ENCODE measurements at regions not wholly inside any gene's neighbourhood (a gene's known extent, or its start where the extent isn't known, plus 50 kb on each side); places are given as distances from the start of the nearest gene placed in this dataset.

- no peak for TF ChIP-seq AR (CRISPR knock-in tag; IDR thresholded peaks at IDR 0.05)
- TF ChIP-seq NFYB (CRISPR knock-in tag; conservative IDR thresholded peaks at IDR 0.05; ENCODE audit: low read depth) = no peak
- TF ChIP-seq SMAD3 (CRISPR knock-in tag; IDR thresholded peaks at IDR 0.05; ENCODE audit: borderline replicate concordance) = no peak
- TF ChIP-seq JUN (CRISPR knock-in tag; IDR thresholded peaks at IDR 0.05) = no peak
- TF ChIP-seq NR3C1 (CRISPR knock-in tag; conservative IDR thresholded peaks at IDR 0.05; ENCODE audit: low read depth) = no peak
- TF ChIP-seq RORB (CRISPR knock-in tag; IDR thresholded peaks at IDR 0.05) = no peak
- TF ChIP-seq ZNF138 (CRISPR knock-in tag; conservative IDR thresholded peaks at IDR 0.05) = no peak
- TF ChIP-seq GABPB1 (CRISPR knock-in tag; IDR thresholded peaks at IDR 0.05) = no peak
- no peak for TF ChIP-seq USF2 (CRISPR knock-in tag; IDR thresholded peaks at IDR 0.05)
- no peak for TF ChIP-seq ETV6 (CRISPR knock-in tag; IDR thresholded peaks at IDR 0.05)
- TF ChIP-seq ATF2 (CRISPR knock-in tag; IDR thresholded peaks at IDR 0.05; ENCODE audit: borderline replicate concordance, low read depth) = no peak
Observed at GRCh38 chr7:130932667-130933432, 198.8 kb upstream of the KLF14 start (continued).

GRCh38 chr7:130933919-130934318, 199.9 kb upstream of the KLF14 start:
- POLR2A ChIA-PET = no interaction called here
- ATAC-seq (no peak), DNase-seq (ENCODE audit: low spot score) (no peak)
- CTCF ChIA-PET = no interaction called here
- H3K27me3 Mint-ChIP-seq (ENCODE audit: low read depth) = no peaks in the 10 kb centered on the region
- H3K36me3 Mint-ChIP-seq = no peaks in the 10 kb centered on the region
- no peak overlapping the region for H3K4me3 Mint-ChIP-seq
- H3K4me1 Mint-ChIP-seq = peaks cover 3% of the 10 kb centered on the region
- H3K9me3 Mint-ChIP-seq = no peaks in the 10 kb centered on the region
- H3K27ac Mint-ChIP-seq = no peak overlapping the region
- TF ChIP-seq ATF6 (CRISPR knock-in tag; IDR thresholded peaks at IDR 0.05) (no peak), USF2 (CRISPR knock-in tag; IDR thresholded peaks at IDR 0.05) (no peak), ZBTB43 (CRISPR knock-in tag; IDR thresholded peaks at IDR 0.05) (no peak), ZNF423 (CRISPR knock-in tag; IDR thresholded peaks at IDR 0.05) (no peak), NFYB (CRISPR knock-in tag; conservative IDR thresholded peaks at IDR 0.05; ENCODE audit: low read depth) (no peak), ZMAT4 (CRISPR knock-in tag; IDR thresholded peaks at IDR 0.05) (no peak), NFE2L1 (CRISPR knock-in tag; IDR thresholded peaks at IDR 0.05) (no peak), MXD4 (CRISPR knock-in tag; IDR thresholded peaks at IDR 0.05; ENCODE audit: borderline replicate concordance) (no peak), ATF3 (CRISPR knock-in tag; conservative IDR thresholded peaks at IDR 0.05) (no peak), ZBTB21 (CRISPR knock-in tag; IDR thresholded peaks at IDR 0.05; ENCODE audit: borderline replicate concordance) (no peak), HMGA2 (CRISPR knock-in tag; IDR thresholded peaks at IDR 0.05) (no peak), ARID4B (CRISPR knock-in tag; IDR thresholded peaks at IDR 0.05; ENCODE audit: borderline replicate concordance) (no peak)

Data from WTC11 (cell line).